ENCODE measurements at regions not wholly inside any gene's neighbourhood (a gene's known extent, or its start where the extent isn't known, plus 50 kb on each side); places are given as distances from the start of the nearest gene placed in this dataset.

DNA sequence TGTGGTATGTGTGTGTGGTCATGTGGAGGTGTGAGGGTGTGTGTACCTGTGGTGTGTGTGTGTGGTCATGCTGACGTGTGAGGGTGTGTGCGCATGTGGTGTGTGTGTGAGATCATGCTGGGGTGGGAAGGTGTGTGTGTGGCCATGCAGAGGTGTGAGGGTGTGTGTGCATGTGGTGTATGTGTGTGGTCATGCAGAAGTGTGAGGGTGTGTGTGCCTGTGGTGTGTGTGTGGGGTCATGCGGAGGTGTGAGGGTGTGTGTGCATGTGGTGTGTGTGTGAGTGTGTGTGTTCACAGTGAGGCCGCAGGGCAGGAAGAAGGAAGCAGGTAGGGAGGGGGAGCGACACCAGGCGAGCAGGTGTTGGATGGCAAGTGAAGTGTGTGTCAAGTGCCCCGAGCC lies 259.0 kb downstream of the LOXHD1 start:
- Histone ChIP-seq H2BK120ac (ENCODE audit: low read depth, low read length) (no peak overlapping the region), H3K23ac (ENCODE audit: low read depth, low read length, poor library complexity) (peak overlapping the region; percentile 92), H3K4me2 (ENCODE audit: insufficient read depth, low read length, poor library complexity, severe bottlenecking) (no peak overlapping the region), H2BK5ac (ENCODE audit: low read length) (no peak overlapping the region), H3K27me3 (ENCODE audit: control insufficient read depth in 3 of 3, insufficient read depth in 3 of 3, low read depth in 1 of 3, low read length in 3 of 3) (no peaks in the 10 kb centered on the region), H4K91ac (ENCODE audit: low read depth, low read length, poor library complexity) (peak overlapping the region; percentile 6), H3K9ac (ENCODE audit: low read depth, low read length, poor library complexity) (peak overlapping the region; percentile 82), H4K8ac (ENCODE audit: low read depth, low read length) (no peak overlapping the region), H3K4me1 (ENCODE audit: control insufficient read depth in 2 of 2, insufficient read depth in 1 of 2, low read depth in 1 of 2, low read length in 2 of 2) (peaks cover 0 to 6% of the 10 kb centered on the region in 2 donors), H3K9me3 (replicated peaks in 1 of 2; ENCODE audit: control insufficient read depth in 2 of 2, insufficient read depth in 1 of 2, low read depth in 1 of 2, low read length in 2 of 2) (peaks cover 0 to 2% of the 10 kb centered on the region in 2 donors), H2BK15ac (ENCODE audit: low read length) (no peak overlapping the region), H3K4ac (ENCODE audit: low read length) (peak overlapping the region; percentile 80), H2BK12ac (ENCODE audit: low read length) (peak overlapping the region; percentile 17), H3K4me3 (ENCODE audit: low read length in 2 of 2) (peak overlapping the region in 1 of 2 donors; percentile 53), H3K79me1 (ENCODE audit: low read depth, low read length) (peaks cover 17% of the 10 kb centered on the region), H3K36me3 (replicated peaks in 1 of 2; ENCODE audit: control insufficient read depth in 2 of 2, insufficient read depth in 2 of 2, low read length in 2 of 2) (peaks cover 3 to 5% of the 10 kb centered on the region in 2 donors), H2AFZ (ENCODE audit: low read length) (no peak overlapping the region), H2AK5ac (ENCODE audit: low read depth, low read length) (no peak overlapping the region), H3K14ac (ENCODE audit: low read length) (peak overlapping the region; percentile 43), H3K18ac (ENCODE audit: low read length) (peak overlapping the region; percentile 45), H3K27ac (replicated peaks; ENCODE audit: low read length) (no peak overlapping the region)
- no CpG with 5 or more reads among the region's 7 CpGs for WGBS, 2 donors (ENCODE audit: extremely low coverage in 2 of 2, insufficient read length in 2 of 2, insufficient replicate concordance in 1 of 2)
- DNase-seq (ENCODE audit: low spot score): no peak

DNA sequence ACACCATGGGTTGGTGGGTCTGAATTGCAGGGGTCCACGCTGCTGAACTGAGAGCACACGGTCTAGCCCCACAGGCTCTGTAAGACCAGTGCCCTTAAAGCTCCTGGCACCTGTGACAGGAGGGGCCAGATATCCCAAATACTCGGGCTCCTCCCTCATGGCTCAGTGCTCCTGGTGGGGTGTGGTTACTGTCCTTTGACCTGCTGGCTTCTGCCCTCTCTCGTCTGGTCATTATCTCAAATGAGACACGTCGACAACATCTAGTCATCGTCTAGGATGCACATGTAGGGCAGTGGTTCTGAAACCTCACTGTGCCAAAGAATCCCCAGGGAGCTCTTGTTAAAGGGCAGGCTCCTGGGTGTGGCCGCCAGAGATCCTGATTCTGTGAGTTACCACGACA lies 258.4 kb downstream of the LOXHD1 start:
- Histone ChIP-seq H3K27ac (replicated peaks; ENCODE audit: low read length) (no peak overlapping the region), H3K79me1 (ENCODE audit: low read depth, low read length) (peaks cover 17% of the 10 kb centered on the region), H3K18ac (ENCODE audit: low read length) (no peak overlapping the region), H3K4me1 (ENCODE audit: control insufficient read depth in 2 of 2, insufficient read depth in 1 of 2, low read depth in 1 of 2, low read length in 2 of 2) (peaks cover 0 to 6% of the 10 kb centered on the region in 2 donors), H3K14ac (ENCODE audit: low read length) (no peak overlapping the region), H3K9ac (ENCODE audit: low read depth, low read length, poor library complexity) (no peak overlapping the region), H3K27me3 (ENCODE audit: control insufficient read depth in 3 of 3, insufficient read depth in 3 of 3, low read depth in 1 of 3, low read length in 3 of 3) (no peaks in the 10 kb centered on the region), H2BK12ac (ENCODE audit: low read length) (no peak overlapping the region), H2BK15ac (ENCODE audit: low read length) (no peak overlapping the region), H3K23ac (ENCODE audit: low read depth, low read length, poor library complexity) (no peak overlapping the region), H3K4me2 (ENCODE audit: insufficient read depth, low read length, poor library complexity, severe bottlenecking) (no peak overlapping the region), H4K91ac (ENCODE audit: low read depth, low read length, poor library complexity) (no peak overlapping the region), H2AK5ac (ENCODE audit: low read depth, low read length) (no peak overlapping the region), H3K4ac (ENCODE audit: low read length) (no peak overlapping the region), H2BK5ac (ENCODE audit: low read length) (no peak overlapping the region), H3K9me3 (replicated peaks in 1 of 2; ENCODE audit: control insufficient read depth in 2 of 2, insufficient read depth in 1 of 2, low read depth in 1 of 2, low read length in 2 of 2) (peaks cover 0 to 2% of the 10 kb centered on the region in 2 donors), H3K36me3 (replicated peaks in 1 of 2; ENCODE audit: control insufficient read depth in 2 of 2, insufficient read depth in 2 of 2, low read length in 2 of 2) (peaks cover 2 to 3% of the 10 kb centered on the region in 2 donors), H2AFZ (ENCODE audit: low read length) (no peak overlapping the region), H2BK120ac (ENCODE audit: low read depth, low read length) (no peak overlapping the region), H4K8ac (ENCODE audit: low read depth, low read length) (no peak overlapping the region), H3K4me3 (ENCODE audit: low read length in 2 of 2) (no peak overlapping the region)
- DNase-seq (ENCODE audit: low spot score): no peak
- WGBS, 2 donors (ENCODE audit: extremely low coverage in 2 of 2, insufficient read length in 2 of 2, insufficient replicate concordance in 1 of 2): no CpG with 5 or more reads among the region's 9 CpGs

DNA sequence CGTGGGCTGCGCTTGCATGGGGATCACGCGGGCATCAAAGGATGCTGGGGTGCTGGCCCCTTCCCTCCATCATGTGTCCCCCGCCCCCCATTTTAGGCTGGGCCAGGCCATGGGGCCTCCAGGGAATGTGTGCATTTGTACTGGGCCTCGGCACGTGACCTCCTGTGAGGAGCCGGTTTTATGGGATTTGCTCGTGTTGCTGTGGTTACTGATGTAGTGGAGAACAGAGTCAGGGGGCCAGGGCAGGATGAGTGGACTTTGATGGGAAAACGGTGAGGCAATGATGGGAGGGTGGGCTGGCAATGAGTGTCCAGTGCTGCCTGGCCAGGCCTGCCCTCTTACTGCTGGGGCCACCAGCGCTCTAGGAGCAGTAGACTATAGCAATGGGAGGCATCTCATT lies 257.7 kb downstream of the LOXHD1 start:
- H3K14ac ChIP-seq (ENCODE audit: low read length): no peak overlapping the region
- peaks cover 0 to 6% of the 10 kb centered on the region in 2 donors for H3K4me1 ChIP-seq (ENCODE audit: control insufficient read depth in 2 of 2, insufficient read depth in 1 of 2, low read depth in 1 of 2, low read length in 2 of 2)
- H3K36me3 ChIP-seq (replicated peaks in 1 of 2; ENCODE audit: control insufficient read depth in 2 of 2, insufficient read depth in 2 of 2, low read length in 2 of 2): peaks cover 2 to 3% of the 10 kb centered on the region in 2 donors
- no peaks in the 10 kb centered on the region for H3K27me3 ChIP-seq (ENCODE audit: control insufficient read depth in 3 of 3, insufficient read depth in 3 of 3, low read depth in 1 of 3, low read length in 3 of 3)
- no peak overlapping the region for H3K4me3 ChIP-seq (ENCODE audit: low read length in 2 of 2)
- no peak overlapping the region for H2BK5ac ChIP-seq (ENCODE audit: low read length)
- H2BK120ac ChIP-seq (ENCODE audit: low read depth, low read length): no peak overlapping the region
- DNase-seq (ENCODE audit: low spot score): no peak
- H3K4ac ChIP-seq (ENCODE audit: low read length): no peak overlapping the region
- H3K27ac ChIP-seq (replicated peaks; ENCODE audit: low read length): no peak overlapping the region
- no peak overlapping the region for H2BK12ac ChIP-seq (ENCODE audit: low read length)
- peaks cover 15% of the 10 kb centered on the region for H3K79me1 ChIP-seq (ENCODE audit: low read depth, low read length)
- H2AK5ac ChIP-seq (ENCODE audit: low read depth, low read length): no peak overlapping the region
- no peak overlapping the region for H4K8ac ChIP-seq (ENCODE audit: low read depth, low read length)
- H3K18ac ChIP-seq (ENCODE audit: low read length): no peak overlapping the region
- no peak overlapping the region for H3K4me2 ChIP-seq (ENCODE audit: insufficient read depth, low read length, poor library complexity, severe bottlenecking)
- H3K9me3 ChIP-seq (replicated peaks in 1 of 2; ENCODE audit: control insufficient read depth in 2 of 2, insufficient read depth in 1 of 2, low read depth in 1 of 2, low read length in 2 of 2): peaks cover 0 to 2% of the 10 kb centered on the region in 2 donors
- H3K23ac ChIP-seq (ENCODE audit: low read depth, low read length, poor library complexity): peak overlapping the region; percentile 22
- whole genome bisulfite sequencing, 2 donors (ENCODE audit: extremely low coverage in 2 of 2, insufficient read length in 2 of 2, insufficient replicate concordance in 1 of 2): no CpG with 5 or more reads among the region's 11 CpGs
- no peak overlapping the region for H2AFZ ChIP-seq (ENCODE audit: low read length)
- H3K9ac ChIP-seq (ENCODE audit: low read depth, low read length, poor library complexity): no peak overlapping the region
- no peak overlapping the region for H4K91ac ChIP-seq (ENCODE audit: low read depth, low read length, poor library complexity)
- no peak overlapping the region for H2BK15ac ChIP-seq (ENCODE audit: low read length)

DNA sequence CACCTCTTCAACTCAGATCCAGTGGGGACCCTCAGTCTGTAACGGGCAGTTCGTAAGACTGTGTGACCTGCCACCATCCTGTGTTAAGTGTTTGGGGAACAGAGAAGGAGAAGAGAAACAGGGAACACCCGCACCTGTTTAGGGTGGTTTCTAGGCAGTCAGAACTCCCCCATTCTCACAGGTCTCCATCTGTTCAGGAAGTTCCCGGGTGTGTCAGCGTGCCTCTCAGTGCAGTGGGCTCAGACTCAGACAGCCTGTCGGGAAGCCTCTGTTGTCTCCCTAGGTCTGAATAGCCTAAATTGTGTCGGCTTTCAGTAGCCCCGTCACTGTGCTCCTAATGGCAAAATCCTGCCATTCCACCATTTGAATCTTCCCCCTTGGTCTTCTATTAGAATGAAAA lies 256.6 kb downstream of the LOXHD1 start:
- Histone ChIP-seq H2AK5ac (ENCODE audit: low read depth, low read length) (no peak overlapping the region), H2BK5ac (ENCODE audit: low read length) (no peak overlapping the region), H3K14ac (ENCODE audit: low read length) (no peak overlapping the region), H3K9ac (ENCODE audit: low read depth, low read length, poor library complexity) (no peak overlapping the region), H3K27me3 (ENCODE audit: control insufficient read depth in 3 of 3, insufficient read depth in 3 of 3, low read depth in 1 of 3, low read length in 3 of 3) (no peaks in the 10 kb centered on the region), H3K4ac (ENCODE audit: low read length) (no peak overlapping the region), H3K9me3 (replicated peaks in 1 of 2; ENCODE audit: control insufficient read depth in 2 of 2, insufficient read depth in 1 of 2, low read depth in 1 of 2, low read length in 2 of 2) (peaks cover 0 to 2% of the 10 kb centered on the region in 2 donors), H3K4me1 (ENCODE audit: control insufficient read depth in 2 of 2, insufficient read depth in 1 of 2, low read depth in 1 of 2, low read length in 2 of 2) (peaks cover 0 to 6% of the 10 kb centered on the region in 2 donors), H4K91ac (ENCODE audit: low read depth, low read length, poor library complexity) (no peak overlapping the region), H2AFZ (ENCODE audit: low read length) (no peak overlapping the region), H3K18ac (ENCODE audit: low read length) (no peak overlapping the region), H3K79me1 (ENCODE audit: low read depth, low read length) (peaks cover 15% of the 10 kb centered on the region), H3K4me2 (ENCODE audit: insufficient read depth, low read length, poor library complexity, severe bottlenecking) (no peak overlapping the region), H3K23ac (ENCODE audit: low read depth, low read length, poor library complexity) (no peak overlapping the region), H3K27ac (replicated peaks; ENCODE audit: low read length) (no peak overlapping the region), H4K8ac (ENCODE audit: low read depth, low read length) (no peak overlapping the region), H3K4me3 (ENCODE audit: low read length in 2 of 2) (no peak overlapping the region), H2BK15ac (ENCODE audit: low read length) (no peak overlapping the region), H2BK12ac (ENCODE audit: low read length) (no peak overlapping the region), H3K36me3 (replicated peaks in 1 of 2; ENCODE audit: control insufficient read depth in 2 of 2, insufficient read depth in 2 of 2, low read length in 2 of 2) (peaks cover 2 to 3% of the 10 kb centered on the region in 2 donors), H2BK120ac (ENCODE audit: low read depth, low read length) (no peak overlapping the region)
- no peak for DNase-seq (ENCODE audit: low spot score)
- no CpG with 5 or more reads among the region's 8 CpGs for WGBS, 2 donors (ENCODE audit: extremely low coverage in 2 of 2, insufficient read length in 2 of 2, insufficient replicate concordance in 1 of 2)
